ENCODE measurements at regions not wholly inside any gene's neighbourhood (a gene's known extent, or its start where the extent isn't known, plus 50 kb on each side); places are given as distances from the start of the nearest gene placed in this dataset.
A peak's percentile ranks its signal among the peaks of the same experiment; 100 is the strongest.

- no peak for DNase-seq (ENCODE audit: low read depth)
These were observed 279.6 kb downstream of the QKI start for GRCh38 chr6:163694072-163694471.

GRCh38 chr6:163691049-163691448 lies 276.5 kb downstream of the QKI start:
- no peak for DNase-seq (ENCODE audit: low read depth)

- peak; percentile 10 for DNase-seq (ENCODE audit: low read depth)
These were observed 274.3 kb downstream of the QKI start for GRCh38 chr6:163688739-163689362.

DNA sequence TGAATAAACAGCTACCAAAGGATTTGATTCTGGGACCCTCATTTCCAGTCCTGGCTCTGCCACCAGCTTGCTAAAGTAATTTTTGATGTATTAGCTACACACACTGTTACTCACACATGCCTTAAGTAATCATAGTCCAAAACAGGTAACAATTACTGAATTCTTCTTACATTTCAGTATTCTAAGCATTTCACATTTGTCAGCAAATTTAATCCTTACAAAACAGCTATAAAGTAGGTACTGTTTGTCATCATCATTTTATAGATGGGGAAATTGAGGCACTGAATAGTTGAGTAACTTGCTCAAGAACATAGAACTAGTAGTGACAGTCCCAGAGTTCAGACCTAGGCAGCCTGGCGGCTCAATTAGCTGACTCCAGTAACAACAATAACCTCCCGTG lies 272.6 kb downstream of the QKI start:
- DNase-seq (ENCODE audit: low read depth): no peak

GRCh38 chr6:163686301-163686700 lies 271.8 kb downstream of the QKI start:
- DNase-seq (ENCODE audit: low read depth): no peak

DNA sequence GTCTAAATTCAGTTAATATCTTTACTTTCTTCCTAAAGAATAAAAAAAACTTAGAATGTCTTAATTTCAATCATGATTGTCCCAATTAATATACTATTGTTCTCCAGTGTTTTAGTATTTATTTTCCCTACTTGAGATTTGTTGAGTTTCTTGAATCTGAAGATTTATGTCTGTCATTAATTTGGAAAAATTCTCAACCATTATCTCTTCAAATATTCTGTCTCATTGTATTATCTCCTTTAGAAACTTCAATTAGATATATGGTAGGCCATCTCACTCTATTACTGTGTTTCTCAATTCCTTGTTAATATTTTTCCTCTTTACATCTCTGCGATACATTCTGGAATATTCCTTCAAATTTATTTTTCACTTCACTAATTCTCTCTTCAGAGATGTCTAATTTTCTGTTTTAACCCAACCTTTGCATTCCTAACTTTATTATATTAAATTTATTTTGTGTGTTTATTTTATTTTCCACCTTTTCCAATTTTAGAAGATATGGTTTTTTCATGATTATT lies 268.6 kb downstream of the QKI start:
- DNase-seq (ENCODE audit: low read depth): no peak

GRCh38 chr6:163679753-163680152 lies 265.2 kb downstream of the QKI start:
- DNase-seq (ENCODE audit: low read depth): no peak

- no peak for DNase-seq (ENCODE audit: low read depth)
These were observed 264.6 kb downstream of the QKI start for GRCh38 chr6:163679012-163679660.

DNA sequence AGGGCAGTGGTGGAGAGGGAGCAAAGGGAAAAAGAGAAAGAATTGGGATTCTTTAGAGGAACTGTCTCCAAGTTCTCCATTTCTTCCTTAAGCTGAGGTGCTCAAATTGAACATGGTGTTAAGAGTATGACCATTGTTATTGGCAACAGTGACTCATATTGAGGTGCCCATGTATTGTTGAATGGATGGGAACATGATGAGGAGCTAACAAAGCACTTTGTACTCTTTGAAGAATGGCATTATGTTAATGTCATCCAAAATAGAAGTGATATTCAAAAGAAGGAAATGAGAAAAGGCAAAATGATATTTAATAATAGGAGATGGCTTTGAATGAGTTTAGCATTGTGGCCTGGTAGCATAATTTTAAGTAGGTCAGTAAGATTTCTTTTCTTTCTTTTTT lies 261.1 kb downstream of the QKI start:
- no peak for DNase-seq (ENCODE audit: low read depth)

- DNase-seq (ENCODE audit: low read depth): no peak
These were observed 258.2 kb downstream of the QKI start for GRCh38 chr6:163672710-163673109.

DNA sequence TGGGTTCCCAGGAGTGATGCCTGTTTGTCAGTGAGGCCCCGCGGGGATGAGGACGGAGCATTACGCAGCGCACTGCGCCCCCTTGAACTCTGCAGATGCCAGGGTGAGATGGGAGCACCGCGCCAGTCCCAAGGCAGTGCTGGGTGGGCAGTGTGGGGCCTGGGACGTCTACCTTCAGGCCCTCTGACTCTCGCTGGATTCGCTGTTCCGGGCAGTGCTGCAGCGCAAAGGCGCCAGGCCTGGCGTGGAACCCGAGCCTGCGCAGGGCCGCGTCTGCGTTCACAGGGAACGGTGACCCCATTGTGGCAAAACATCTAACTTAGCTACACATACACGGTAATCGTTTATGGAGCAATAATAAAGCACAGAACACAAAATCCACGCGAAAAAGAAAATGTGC lies 257.3 kb downstream of the QKI start:
- no peak for DNase-seq (ENCODE audit: low read depth)

DNA sequence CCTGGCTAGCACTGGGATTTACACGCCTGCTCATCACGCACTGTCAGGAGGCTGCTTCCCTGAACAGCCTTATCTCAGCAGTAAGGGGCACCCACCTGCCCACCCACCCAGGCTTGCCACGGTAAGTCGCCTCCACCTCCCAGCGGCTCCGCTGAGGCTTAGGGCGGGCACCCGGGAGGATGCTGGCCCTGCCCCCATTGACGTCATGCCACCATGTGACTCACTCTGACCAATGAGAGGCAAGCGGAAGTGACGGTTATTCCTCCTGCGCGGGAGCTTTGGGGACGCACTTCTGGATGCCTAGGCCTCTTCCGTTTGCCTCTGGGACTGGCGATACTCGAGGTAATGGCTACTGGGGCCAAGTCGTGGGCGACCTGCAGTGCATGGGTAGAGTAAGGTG lies 256.8 kb downstream of the QKI start:
- DNase-seq (ENCODE audit: low read depth): no peak

GRCh38 chr6:163670336-163670735 lies 255.8 kb downstream of the QKI start:
- DNase-seq (ENCODE audit: low read depth): no peak

DNA sequence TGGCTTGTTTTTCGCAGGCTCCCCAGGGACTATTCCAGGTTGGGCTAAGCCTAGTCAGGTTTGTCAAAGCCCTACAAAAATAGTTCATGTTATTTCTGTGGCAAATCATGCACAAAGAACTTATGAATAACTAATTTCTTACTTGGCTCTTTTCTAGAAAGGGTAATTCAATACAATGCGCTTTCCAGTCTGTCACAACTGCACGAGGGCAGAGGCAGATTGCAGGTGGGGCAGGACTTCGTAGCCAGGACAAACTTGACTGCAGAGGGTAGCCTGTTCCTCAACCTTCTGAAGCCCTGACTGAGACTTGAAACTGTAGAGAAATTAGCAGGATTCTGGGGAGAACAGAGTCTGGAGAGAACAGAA lies 253.5 kb downstream of the QKI start:
- DNase-seq (ENCODE audit: low read depth): no peak

DNA sequence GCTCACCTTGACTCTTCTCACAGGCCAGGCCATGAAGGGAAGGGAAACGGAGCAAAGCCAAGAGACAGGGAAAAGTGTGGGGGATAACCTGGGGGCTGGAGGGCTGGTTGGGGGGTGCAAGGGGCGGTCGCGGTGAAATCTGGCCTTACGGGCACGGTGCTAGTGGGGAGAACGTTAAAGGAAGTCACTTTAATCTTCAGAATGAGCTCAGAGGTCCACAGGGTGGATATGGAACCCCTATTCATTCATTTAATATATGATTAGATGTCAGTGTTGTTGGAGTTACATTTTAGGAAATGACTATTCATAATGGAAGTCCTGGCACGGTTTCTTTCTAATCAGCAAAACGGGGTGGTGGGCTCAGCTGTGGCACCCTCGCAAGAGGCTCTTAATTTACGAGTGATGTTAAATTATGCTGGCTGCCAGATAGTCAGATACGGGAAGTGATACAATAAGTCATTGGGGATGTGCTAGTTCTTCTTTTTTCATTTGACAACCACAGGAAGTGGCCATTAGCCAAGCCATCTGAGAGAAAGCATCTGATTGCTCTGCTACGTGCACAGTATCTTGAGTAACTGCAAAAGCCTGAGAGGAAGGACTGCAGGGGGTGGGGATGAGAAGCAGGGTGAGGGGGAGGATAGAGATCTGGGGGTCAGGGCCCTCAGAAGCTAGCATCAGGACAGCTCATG lies 253.0 kb downstream of the QKI start:
- peak; percentile 3 for DNase-seq (ENCODE audit: low read depth)

GRCh38 chr6:163665464-163665863 lies 250.9 kb downstream of the QKI start:
- DNase-seq (ENCODE audit: low read depth): no peak

GRCh38 chr6:163663575-163663974 lies 249.1 kb downstream of the QKI start:
- no peak for DNase-seq (ENCODE audit: low read depth)

DNA sequence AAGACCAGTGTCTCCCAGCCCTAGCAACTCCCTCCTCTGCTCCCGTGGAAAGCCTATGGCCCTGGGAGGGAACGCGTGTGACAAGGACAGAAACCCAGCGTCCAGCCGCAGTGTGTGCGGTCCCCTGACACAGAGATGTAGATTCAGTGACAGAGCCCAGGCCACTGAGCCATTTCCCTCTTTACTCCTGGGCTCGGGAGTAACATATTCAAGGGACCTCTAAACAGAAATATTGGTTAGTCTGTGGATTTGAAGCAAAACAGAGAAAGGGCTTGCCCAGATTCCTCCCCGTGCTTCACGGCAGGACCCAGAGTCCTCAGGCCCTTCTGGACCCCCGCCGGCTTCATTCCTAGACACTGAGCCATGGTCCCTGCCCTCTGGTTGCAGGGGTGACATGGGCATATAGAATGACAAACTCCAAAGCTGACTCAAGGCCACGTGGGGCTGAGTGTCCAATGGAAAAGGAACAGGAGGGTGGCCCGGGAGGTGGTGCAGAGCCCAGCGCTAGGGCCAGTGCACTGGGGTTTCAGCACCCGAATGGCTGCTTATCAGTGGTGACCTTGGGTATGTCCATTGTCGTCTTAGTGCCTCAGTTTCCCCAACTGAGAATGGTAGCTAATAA lies 248.2 kb downstream of the QKI start:
- DNase-seq (ENCODE audit: low read depth): no peak

DNA sequence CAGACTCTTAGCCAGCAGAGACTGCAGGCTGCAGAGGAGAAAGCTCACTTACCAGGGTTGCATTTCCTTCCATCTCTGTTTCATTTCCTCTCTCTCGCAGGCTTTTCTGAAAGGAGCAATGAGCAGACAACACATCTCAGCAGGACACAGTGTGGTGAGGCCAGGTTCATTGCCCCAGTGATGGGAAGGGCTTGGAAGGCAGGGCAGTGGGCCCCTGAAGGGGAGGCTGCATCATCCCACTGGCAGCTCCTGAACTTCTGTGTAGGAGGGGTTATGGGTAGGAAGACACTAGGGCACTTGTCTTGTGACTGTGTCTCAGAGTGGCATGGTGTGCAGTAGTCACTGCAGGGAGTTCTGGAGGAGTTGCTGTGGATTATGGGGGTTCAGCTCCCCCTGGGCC lies 246.8 kb downstream of the QKI start:
- DNase-seq (ENCODE audit: low read depth): no peak

DNA sequence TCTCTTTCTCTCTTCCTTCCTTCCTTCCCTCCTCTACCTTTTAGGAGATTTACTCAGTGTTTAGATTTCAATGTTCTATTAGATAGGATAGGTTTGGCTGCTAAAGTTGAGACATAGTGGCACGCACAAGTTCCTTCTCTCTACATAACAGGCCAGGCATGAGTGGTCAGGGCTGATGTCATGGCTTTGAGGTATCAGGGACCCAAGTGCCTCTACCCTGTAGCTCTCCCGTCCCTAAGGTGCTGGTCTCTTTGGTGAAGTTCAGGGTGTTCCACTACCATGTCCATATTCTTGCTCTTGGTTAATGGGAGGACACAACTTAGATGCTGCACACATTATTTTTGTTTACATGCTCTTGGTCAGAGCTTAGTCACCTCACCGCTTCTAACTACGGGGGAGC lies 245.3 kb downstream of the QKI start:
- DNase-seq (ENCODE audit: low read depth): no peak

DNA sequence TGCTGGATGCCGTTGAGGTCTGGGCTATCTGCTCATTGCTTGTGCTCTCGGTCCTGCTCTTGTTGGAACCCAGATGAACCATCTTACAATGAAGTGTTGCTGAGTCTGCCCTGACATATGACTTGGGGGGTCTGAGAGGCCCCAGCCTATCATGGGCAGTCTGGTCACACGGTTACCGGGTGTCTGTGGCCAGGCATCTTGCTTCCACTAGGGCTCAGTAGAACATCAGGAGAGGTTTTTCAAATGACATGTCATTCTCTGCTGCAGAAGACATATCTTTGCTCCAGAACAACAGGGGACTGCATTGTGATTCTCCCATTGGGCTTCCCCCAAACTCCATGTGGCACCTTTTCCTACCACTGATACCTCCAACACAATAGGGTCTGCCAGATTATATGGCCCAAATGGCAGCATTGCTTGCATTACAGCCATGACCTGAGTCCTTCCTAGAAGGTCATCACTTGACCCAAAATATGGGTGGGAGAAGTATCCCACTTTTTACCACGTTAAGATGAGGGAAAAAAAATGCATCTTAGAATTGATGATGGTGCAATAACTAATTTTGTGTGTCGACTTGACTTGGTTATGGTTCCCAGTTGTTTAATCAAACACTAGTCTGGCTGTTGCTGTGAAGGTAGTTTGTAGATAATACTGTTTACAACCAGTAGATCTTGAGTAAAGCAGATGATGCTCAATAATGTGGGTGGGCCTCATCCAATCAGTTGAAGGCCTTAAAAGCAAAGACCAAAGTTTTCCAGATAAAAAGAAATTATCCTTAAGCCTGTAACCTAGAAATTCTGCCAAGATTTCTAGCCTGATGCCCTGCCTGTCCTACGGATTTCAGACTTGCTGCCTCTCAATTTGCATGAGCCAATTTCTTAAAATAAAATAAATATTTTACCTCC lies 241.0 kb downstream of the QKI start:
- no peak for DNase-seq (ENCODE audit: low read depth)

Measured in HS-5 (cell line).